ENCODE measurements at regions not wholly inside any gene's neighbourhood (a gene's known extent, or its start where the extent isn't known, plus 50 kb on each side); places are given as distances from the start of the nearest gene placed in this dataset.
"Not testable (repeated sequence)": the region's sequence is repeated elsewhere in the genome, so short reads cannot be mapped to it uniquely, and the experiment has no call there.

DNA sequence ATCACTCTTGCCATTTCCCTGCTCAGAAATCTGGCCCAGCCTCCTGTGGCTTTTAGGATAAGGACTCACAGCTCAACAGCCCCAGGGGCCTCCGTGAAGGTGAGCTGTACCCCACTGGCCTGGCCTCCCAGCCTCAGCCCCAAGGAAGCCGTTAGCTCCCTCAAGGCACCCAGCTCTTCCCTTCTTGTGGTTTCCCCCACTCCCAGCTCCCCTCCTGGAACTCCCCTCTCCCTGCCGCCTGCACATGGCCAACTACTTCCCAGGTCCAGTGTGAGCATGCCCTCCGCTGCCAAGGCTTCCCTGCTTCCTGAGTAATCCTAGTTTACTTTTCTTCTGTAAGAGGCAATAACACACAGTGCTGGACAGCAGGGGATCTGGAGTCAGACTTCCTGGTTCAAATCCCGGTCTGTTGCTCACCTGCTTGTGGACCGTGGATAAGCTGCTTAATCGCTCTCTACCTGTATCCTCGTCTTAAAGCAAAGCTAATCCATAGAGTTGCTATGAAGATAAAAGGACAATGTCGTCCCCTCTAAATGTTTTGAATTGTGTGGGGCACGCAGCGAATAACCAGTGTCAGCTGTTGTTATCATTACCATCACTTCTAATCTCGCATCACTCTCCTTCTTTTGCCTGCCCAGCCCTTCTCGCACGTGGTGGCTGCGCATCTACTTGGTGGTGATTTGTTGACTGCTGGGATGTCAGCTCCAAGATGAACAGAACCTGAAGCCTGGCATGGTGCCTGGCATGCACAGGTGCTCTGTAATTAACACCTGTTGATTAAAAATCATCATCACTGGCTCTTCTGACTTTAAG lies 86.6 kb downstream of the C5orf15 start:
- no peak for DNase-seq (ENCODE audit: low read depth)

DNA sequence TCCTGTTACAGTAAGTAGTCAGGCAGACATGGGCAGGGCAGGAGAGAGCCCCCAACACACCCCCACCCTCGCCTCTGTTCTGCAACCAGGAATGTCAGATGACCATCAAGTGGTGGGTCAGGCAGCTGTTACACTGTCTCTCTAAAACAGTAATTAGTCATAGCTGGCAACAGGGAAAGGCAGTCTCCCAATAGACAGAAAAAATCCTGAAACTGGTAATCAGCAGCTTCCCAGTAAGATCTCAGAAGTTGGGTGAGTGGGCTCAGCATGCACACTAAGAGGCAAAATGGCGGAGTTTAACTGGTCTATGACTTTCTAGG lies 90.2 kb downstream of the C5orf15 start:
- no peak for DNase-seq (ENCODE audit: low read depth)

DNA sequence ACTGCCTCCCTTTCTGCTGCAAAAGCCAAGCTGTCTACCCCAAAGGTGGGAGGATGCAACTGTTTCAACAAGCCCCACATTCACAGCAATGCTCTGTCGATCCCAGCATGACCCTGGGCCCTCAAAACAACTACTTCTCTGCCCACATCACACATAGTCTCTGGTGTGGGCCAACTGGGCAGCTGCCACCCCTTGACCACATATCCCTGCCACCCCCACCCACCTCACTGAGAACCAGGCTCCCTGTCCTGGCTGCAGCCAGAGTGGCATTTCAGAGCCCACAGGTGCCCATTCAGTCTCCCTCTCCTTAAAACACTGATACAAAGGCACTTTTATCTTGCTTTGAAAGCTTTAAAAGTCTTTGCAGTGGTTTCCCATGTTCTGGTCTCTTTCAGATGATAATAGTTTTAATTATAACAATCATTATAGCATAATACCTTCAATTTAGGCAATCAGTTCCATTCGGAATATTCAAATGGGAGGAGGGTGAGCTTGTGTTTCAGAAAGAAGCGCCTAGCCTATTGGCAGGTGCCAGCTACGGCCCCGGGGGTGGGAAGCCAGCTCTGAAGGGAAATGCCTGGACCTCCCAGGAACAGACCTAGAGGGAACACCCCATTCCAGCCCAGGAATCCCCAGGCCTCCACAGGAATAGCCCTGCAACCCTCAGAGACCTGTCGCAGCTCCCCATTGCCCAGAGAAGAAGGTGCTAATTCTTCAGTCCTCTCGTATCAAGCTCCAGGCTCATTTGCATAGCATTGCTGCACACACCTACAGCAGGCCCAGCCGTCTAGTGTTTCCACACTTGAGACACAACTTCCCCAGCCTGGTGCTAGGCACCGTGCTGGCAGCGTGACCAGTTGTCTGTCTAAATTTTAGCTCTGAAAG lies 90.8 kb downstream of the C5orf15 start:
- no peak for DNase-seq (ENCODE audit: low read depth)

DNA sequence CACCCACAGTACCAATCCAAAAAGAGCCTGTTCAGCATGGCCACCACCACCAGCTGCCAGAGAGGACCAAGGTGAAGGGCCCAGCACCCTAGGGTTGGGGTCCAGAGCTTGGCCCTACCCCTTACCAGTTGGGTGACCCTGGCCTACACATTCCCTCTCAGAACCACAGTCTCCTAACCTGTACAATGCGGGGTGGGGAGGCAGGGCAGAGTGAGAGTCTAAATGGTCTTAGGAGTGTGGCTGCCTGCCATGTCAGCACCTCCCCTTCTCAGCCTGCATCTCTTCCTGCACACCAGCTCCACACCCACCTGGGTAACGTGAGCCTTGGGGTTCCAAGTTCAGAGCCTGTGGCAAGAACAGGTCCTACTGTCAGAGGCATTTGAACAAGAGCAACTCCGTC lies 92.2 kb downstream of the C5orf15 start:
- DNase-seq (ENCODE audit: low read depth), result no peak

DNA sequence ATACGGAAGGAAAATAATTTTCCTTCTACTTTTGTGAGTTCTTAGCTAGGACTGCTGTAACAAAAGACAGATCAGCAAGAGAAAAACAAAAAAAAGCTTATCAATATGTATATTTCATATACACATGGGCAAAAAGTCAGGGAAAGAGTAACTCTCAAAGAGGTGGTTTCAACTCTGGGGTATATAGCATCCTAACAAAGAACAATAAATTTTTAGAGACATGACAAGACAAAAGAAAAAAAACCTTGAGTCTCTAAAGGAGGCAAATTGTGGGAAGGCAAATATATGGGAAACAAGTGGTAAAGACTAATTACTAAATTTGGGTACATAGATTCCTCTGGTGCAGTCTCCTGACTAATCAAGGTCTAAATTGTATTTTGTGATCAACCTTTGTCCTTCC lies 93.2 kb downstream of the C5orf15 start:
- no peak for DNase-seq (ENCODE audit: low read depth)

DNA sequence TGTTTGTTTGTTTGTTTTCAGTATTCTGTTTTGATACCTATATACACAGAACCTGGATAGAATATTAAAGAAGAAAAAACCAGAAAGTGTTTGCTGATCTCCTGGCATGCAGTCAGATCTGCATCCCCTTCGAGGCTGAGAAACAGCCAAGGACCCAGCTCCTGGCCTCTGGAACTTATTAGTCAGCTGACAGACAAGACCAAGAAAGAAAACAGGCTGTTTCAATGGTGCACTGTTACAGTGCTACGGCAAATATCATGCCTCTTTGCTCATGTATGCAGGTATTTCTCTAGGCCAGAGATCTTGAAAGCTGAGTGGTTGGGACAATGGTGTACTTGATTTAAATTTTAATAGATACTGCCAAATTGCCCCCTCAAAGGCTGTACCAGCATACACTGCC lies 95.0 kb downstream of the C5orf15 start:
- DNase-seq (ENCODE audit: low read depth), result no peak

DNA sequence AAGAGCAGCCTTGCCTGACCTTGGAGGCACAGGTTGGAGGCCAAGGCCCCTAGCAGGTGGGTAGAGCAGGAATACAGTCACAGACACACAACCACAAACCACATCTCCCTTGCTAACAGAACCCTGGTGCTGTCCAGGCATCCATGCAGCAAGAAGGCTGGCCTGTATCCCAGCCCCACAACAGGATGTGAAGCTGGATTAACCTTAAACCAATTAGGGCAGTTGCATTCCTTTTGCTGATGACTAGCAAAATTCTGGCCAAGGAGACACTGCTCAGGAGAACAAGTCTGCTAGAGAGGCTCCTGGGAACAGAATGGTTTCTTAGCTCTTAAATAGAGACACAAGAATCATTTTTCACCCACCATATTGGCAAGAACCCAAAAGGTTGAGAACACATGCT lies 97.8 kb downstream of the C5orf15 start:
- no peak for DNase-seq (ENCODE audit: low read depth)

DNA sequence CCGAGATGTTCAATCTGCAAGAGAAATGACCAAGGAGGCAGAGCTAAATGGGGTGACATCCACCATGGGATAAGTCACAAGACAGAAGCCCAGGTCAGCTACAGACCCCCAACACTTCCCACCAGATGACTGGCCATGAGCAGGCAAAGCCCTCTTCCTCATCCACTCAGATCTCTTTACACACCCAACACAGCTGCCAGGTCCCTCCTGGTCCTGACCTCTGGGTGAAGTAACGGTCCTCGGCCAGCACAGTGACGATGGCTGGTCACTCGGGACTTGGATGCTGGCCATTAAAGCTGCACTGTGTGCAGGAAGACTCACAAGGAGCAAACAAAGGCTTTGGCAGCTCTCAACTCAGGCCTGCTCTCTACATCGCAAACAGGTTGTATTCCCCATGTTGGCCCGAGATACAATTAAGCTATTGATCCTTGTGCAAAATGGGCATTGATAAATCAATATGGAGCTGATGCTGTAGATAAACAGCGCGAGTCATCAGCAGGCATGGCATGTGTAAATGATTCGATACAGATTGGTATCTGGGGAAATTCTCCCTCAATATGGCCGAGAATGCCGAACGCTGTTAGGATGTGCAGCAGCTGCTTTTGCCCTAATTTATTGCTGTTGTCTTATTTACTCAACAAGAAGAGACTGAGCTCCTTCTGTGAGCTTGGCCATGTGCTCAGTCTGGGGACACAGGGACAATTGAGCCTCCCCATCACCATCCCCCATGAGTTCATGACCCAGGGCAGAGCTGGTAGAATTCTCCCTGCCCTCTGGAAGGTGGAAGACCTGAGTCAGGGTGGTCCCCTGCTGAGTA lies 98.7 kb downstream of the C5orf15 start:
- no peak for DNase-seq (ENCODE audit: low read depth)

DNA sequence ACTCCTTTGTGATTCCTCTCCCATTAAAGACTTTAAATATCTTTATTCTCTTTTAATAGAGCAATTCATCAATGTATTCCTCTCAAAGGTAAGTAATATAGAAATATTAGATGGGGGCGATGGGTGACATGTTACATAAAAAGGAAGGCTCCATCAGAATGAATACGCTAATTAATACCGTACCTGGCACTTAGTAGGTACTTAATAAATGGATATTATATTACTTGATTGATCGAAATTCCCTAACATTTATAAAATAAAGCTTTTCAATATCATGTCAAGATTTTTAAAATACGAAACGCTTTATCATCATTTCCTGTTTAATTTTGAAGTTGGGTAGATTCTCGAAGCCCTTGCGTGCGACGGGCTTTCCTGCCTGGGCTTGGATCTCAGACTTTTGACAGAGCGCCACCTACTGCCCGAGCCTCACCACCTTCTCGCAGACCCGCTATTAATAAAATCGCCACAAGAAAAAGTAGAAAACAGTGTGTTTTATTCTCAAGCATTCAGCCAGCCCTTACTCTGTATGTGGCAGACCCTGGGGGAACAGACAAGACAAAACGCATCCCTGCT lies 99.4 kb downstream of the C5orf15 start:
- peak; percentile 47 for DNase-seq (ENCODE audit: low read depth)

DNA sequence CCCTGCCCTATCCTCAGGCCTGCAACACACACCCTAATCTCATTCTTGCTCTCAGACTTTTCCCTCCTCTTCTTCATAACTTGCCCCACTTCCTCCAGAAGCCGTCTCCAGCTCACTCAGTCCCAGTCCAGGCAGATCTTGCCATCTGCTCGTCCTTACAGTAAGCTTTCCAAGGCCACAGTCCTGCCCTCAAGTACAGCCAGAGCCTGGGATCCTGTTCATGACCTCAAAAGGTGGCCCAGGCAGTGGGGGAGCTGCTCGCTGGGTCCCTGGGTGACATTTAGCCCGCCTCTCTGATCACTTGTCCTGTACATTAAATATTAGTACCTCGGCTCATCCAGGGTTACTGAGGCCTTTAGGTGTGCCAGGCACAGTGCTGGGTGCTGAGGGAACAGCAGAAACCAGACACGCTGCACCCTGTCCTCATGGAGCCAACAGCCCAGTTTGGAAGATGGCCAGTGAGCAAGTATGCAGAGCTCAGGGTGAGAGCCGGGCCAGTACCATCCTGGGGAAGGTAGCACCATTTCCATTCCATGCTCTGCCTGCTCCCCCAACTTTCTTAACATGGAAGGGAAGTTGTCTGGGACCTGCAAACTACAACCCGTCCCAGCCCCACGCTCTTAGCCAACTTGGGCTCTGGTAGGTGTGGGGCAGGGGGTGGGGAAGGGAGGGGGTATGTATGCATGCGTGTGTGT lies 100.4 kb downstream of the C5orf15 start:
- DNase-seq (ENCODE audit: low read depth), result no peak

DNA sequence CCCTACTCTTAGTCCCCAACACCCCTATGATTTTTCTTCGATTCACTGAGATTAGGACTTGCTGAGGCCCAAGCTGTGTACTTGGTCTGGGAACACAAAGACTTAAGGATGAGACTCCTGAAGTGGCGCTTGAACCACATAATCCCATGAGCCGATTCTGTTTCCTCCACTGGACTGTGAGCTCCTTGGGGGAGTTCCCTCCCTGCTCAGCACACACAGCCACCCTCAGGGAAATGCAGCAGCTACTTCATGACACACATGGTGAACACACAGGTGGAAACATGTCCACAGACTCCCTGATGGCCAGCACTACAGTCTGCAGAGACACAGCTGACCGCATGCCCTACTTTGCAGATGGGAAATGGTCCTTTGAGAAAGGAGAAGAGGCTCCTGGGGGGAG lies 101.1 kb downstream of the C5orf15 start:
- DNase-seq (ENCODE audit: low read depth), result no peak

DNA sequence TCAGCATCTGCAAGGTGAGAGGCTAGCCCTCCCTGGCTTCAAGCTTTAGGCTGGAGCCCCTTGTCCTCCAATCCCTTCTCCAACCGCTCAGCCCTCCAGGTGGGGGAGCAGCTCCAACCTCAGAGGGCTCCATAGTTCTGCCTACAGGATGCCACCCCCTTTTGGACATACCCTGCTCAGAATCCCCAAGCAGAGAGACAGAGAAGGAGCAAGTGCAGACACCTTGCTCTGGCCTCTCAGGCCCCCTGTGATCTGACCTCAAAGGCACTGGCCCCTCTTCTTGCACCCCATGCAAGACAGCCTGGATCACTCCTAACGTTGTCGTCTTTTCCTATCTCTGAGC lies 101.6 kb downstream of the C5orf15 start:
- no peak for DNase-seq (ENCODE audit: low read depth)

DNA sequence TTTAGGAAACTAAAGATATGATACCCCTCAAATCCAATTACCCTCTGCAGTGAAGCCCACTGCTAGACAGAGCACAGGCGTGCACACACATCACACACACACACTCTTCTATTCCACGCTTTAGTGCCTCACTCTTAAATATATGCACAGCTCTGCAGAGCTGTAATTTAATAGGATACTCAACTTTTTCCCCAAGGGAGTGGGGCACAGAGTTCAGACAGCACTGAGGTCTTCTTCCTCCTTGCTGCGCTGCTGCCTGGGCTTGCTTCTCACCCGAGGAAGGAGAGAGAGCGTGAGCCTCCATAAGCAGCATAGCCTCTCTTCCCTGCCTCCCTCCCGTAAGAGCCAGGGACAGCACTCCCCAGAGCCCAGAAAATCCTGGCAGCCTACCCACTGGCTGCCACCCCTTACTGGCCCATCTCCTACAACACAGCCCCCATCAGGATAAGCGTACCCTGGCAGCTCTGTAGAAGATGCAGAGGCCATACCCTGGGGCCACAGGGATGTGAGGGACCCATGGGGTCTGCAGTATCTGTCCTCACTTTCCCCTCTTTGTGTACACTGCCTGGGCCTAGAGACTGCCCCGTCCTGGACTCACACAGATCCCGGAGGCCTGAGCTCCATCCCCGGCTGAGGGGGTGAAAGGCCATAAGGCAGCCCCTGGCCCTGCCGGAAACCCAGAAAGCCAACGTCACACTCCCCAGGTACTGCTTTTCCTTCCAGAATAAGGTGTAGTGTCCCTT lies 102.1 kb downstream of the C5orf15 start:
- no peak for DNase-seq (ENCODE audit: low read depth)

DNA sequence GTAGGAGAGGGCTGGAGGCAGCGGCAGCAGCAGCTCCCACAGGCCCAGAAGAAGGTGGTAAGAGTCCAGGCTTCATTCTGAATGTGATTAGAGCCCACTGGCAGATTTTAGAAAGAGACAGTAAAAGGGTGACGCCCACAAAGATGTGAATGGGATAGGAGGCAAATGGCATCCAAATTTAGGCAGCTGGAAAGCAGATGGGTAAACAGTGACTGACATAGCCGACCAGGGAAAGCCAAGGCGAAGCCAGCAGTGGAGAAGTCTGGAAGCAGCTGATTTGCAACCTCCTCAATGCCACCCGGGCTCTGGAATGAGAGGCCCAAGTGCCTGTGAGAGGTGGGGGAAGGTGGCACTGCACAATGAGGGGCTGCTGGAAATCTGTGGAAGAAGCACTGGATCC lies 103.3 kb downstream of the C5orf15 start:
- DNase-seq (ENCODE audit: low read depth), result no peak

DNA sequence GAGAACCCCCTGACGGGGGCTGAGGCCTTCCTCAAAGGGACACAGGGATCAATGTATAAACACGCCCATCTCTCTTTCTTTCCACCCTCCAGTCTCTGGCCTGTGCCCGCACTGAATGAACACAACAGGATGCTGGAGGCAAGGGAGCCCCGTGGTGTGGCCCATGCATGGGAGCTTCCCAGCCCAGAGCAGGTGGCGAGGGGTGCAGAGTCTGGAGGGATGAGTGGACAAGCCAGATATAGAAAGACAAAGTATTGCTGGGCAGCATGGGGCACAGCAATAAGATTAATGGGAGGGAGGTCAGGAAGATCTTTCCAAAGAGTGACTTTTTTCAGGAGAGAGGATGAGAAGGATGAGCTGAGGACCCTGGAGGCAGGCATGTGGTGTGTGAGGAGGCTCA lies 103.7 kb downstream of the C5orf15 start:
- no peak for DNase-seq (ENCODE audit: low read depth)

DNA sequence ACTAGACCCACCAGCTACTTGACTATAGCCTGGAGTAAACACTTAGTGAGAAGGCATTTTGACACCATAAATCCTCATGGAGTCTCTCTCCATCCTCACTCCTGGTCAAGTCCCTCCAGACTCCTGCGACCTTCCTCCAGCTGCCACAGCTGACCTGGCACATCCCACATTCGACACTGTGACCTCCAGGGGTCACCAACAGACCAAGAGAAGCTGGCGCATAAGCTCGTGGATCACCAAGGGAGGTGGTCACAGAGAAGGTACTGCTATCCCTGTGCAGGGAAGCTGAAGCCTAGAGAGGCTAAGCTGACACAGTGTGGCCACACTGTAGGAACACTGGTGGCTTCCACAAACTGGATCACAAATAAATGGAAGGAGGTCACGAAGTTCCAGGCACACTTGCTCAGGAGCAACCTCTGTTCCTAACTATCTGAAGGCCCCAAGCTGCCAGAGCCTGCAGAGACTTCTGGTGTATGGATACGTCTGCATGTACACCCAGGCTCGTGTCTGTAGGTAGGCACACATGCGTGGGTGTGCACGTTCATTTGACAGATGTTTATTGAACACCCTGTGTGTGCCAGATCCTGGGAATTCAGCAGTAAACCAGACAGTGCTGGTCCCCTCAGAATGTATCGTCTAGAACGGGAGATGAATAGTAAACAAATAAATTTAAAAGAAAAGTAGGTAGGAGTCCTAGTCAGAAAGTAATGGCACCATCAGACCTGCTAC lies 104.4 kb downstream of the C5orf15 start:
- no peak for DNase-seq (ENCODE audit: low read depth)

DNA sequence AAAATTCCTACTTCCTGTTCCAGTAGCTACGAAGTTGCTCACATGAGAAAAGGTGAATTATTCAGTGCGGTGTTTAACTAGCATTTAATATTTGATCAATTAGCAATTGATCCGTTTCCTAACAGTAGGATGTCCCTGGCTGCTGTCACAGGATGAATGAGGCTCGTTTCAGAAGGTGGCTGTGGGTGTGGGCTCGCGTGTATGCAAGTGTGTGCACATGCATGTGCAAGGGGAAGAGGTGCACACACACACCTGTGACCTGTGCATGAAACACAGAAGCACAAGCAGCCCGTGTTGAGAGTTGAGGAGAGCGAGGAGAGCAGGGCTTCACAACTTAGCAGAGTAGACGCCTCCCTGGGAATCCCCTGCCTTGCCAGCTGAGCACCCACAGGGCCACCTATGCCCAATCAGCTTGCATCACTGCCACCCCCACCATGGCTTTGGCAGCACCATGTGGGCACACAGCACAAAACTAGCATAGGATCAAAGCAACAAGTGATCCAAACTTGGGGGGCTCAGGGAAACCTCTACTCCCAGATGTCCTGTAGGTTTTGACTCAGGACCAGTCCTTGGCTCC lies 107.2 kb downstream of the C5orf15 start:
- no peak for DNase-seq (ENCODE audit: low read depth)

DNA sequence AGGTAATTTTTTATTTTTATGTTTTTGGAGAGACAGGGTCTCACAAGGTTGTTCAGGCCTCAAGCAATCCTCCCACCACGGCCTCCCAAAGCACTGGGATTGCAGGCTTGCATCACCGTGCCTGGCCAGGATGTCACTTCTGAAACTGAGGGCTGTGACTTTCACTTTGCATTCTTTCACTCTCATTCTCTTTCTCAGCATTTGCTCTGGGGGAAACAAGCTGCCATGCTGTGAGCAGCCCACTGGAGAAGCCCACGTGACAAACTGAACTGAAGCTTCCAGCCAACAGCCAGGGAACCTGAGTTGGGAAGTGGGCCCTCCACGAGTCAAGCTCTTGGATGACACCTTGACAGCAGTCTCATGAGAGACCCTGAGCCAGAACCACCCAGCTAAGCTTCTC lies 109.4 kb downstream of the C5orf15 start:
- no peak for DNase-seq (ENCODE audit: low read depth)

DNA sequence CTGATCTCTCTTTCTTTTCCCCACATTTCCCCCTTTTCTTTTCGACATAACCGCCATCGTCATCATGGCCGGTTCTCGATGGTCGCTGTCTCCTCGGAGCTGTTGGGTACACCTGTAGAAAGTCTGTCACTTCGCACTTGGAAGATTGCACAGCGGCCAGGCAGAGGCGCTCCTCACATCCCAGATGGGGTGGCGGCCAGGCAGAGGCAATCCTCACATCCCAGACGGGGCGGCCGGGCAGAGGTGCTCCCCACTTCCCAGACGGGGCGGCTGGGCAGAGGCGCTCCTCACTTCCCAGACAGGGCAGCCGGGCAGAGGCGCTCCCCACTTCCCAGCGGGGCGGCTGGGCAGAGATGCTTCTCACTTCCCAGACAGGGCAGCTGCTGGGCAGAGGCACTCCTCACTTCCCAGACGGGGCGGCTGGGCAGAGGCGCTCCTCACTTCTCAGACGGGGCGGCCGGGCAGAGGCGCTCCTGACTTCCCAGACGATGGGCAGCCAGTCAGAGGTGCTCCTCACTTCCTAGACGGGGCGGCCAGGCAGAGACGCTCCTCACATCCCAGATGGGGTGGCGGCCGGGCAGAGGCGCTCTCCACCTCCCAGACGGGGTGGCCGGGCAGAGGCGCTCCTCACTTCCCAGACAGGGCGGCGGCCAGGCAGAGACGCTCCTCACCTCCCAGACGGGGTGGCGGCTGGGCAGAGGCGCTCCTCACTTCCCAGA lies 110.7 kb downstream of the C5orf15 start:
- not testable (repeated sequence) for DNase-seq (ENCODE audit: low read depth)

Measured in stimulated activated CD8-positive, alpha-beta memory T cell treated with anti-CD3 and anti-CD28 coated beads, Interleukin-12 subunit alpha, Interleukin-12 subunit beta, amount 100 ng/mL, for 1 hour (primary cell).